Endothelial cell of umbilical vein (primary cell): ENCODE measurements at regions not wholly inside any gene's neighbourhood (a gene's known extent, or its start where the extent isn't known, plus 50 kb on each side); places are given as distances from the start of the nearest gene placed in this dataset.
"Not testable (repeated sequence)": the region's sequence is repeated elsewhere in the genome, so short reads cannot be mapped to it uniquely, and the experiment has no call there.

Experiments
- BruUV-seq: library from RNA; stranded (reverse); fragments of 400-500 nt; replicated peaks from 2 replicates; lab custom pipeline; 2021; lab: Mats Ljungman, UMichigan
- CTCF ChIA-PET: fragments of 300-600, 350-600 bp; sonication (Branson Sonifier 250); formaldehyde crosslinking; loops from one replicate; lab custom pipeline; 2021; ENCODE audit warnings: antibody characterized with exemption, inconsistent platforms; lab: Charles Lee
- POLR2A ChIA-PET: fragments of 300-600, 350-600 bp; sonication (Branson Sonifier 250); formaldehyde crosslinking; loops from one replicate; lab custom pipeline; 2021; ENCODE audit warnings: antibody characterized with exemption, inconsistent platforms; lab: Charles Lee
- DNase-seq: peaks from one replicate; pipeline ENCODE4 v3.0.0-alpha.2; 2011; ENCODE audit warnings: low read depth, low spot score
- FAIRE-seq: peaks from 2 replicates; lab custom pipeline; 2011; peaks lifted over from hg19 to GRCh38; lab: Jason Lieb, UNC
- H2AFZ ChIP-seq: 2 replicates; pipeline ENCODE4 v1.6.0; 2012; ENCODE audit warnings: low read depth, low read length, control low read depth, inconsistent platforms
- H3K27ac ChIP-seq: 2 replicates; pipeline ENCODE4 v1.5.1; 2011; ENCODE audit warnings: low read depth, mild to moderate bottlenecking, control low read depth, low read length, moderate library complexity; ENCODE audit not compliant: insufficient read depth
- H3K27me3 ChIP-seq, 2 experiments: 2 replicates each; pipeline versions ENCODE4 v1.6.0 to v1.6.1; 2011; ENCODE audit warnings: low read length in 2 of 2, mixed read lengths in 1 of 2; ENCODE audit not compliant: control insufficient read depth in 2 of 2, insufficient read depth in 2 of 2
- H3K36me3 ChIP-seq, 2 experiments: 2 replicates in 1 of 2; 3 replicates in 1 of 2; pipeline ENCODE4 v1.5.1; 2011; ENCODE audit warnings: low read length in 2 of 2, mild to moderate bottlenecking in 1 of 2, moderate library complexity in 1 of 2; ENCODE audit not compliant: control insufficient read depth in 2 of 2, insufficient read depth in 2 of 2; ENCODE audit errors: extremely low read depth in 1 of 2
- H3K4me1 ChIP-seq: 3 replicates; pipeline ENCODE4 v1.5.1; 2011; ENCODE audit warnings: mild to moderate bottlenecking, low read length; ENCODE audit not compliant: control insufficient read depth, insufficient read depth; ENCODE audit errors: extremely low read depth
- H3K4me2 ChIP-seq: 2 replicates; pipeline ENCODE4 v1.6.1; 2011; ENCODE audit warnings: low read length, control low read depth, mixed read lengths; ENCODE audit not compliant: insufficient read depth
- H3K4me3 ChIP-seq, 3 experiments: fragments of 200-600 bp in 1 of 3; sonication (generic), shearing (Covaris generic) in 1 of 3; replicated peaks in 1 of 3; 2 replicates each; pipeline ENCODE4 v1.5.1; 2011 to 2016; ENCODE audit warnings: control low read depth in 3 of 3, low read length in 3 of 3, mild to moderate bottlenecking in 2 of 3, inconsistent platforms in 1 of 3, low read depth in 1 of 3, moderate library complexity in 1 of 3; ENCODE audit not compliant: insufficient read depth in 1 of 3
- H3K79me2 ChIP-seq: 2 replicates; pipeline ENCODE4 v1.6.0; 2012; ENCODE audit warnings: low read length, inconsistent platforms; ENCODE audit not compliant: control insufficient read depth, insufficient read depth
- H3K9ac ChIP-seq: replicated peaks from 2 replicates; pipeline ENCODE3; 2011; ENCODE audit warnings: low read length, control low read depth; ENCODE audit not compliant: insufficient read depth; ENCODE audit errors: extremely low read depth
- H3K9me1 ChIP-seq: replicated peaks from 3 replicates; pipeline ENCODE4 v1.6.0; 2011; ENCODE audit warnings: mild to moderate bottlenecking, low read length; ENCODE audit not compliant: control insufficient read depth, insufficient read depth; ENCODE audit errors: extremely low read depth
- H3K9me3 ChIP-seq: replicated peaks from 2 replicates; pipeline ENCODE4 v1.5.1; 2012; ENCODE audit warnings: low read length, inconsistent platforms; ENCODE audit not compliant: control insufficient read depth, insufficient read depth
- H4K20me1 ChIP-seq: replicated peaks from 2 replicates; pipeline ENCODE3; 2011; ENCODE audit warnings: mild to moderate bottlenecking, low read length; ENCODE audit not compliant: control insufficient read depth, insufficient read depth; ENCODE audit errors: extremely low read depth
- CTCF ChIP-seq, 2 donors: IDR thresholded peaks; 1 replicate in 1 of 2; 2 replicates in 1 of 2; pipeline ENCODE4 v1.5.1; 2011; ENCODE audit warnings: low read length in 2 of 2, mild to moderate bottlenecking in 2 of 2, moderate library complexity in 2 of 2, control low read depth in 1 of 2, inconsistent platforms in 1 of 2, low read depth in 1 of 2; ENCODE audit not compliant: insufficient read depth in 1 of 2; ENCODE audit errors: extremely low read depth in 1 of 2
- EZH2 ChIP-seq: IDR thresholded peaks from 2 replicates; pipeline ENCODE4 v1.6.1; 2012; ENCODE audit warnings: borderline replicate concordance, low read depth, mild to moderate bottlenecking, moderate library complexity, low read length, inconsistent platforms; ENCODE audit not compliant: severe bottlenecking
- FOS ChIP-seq: IDR thresholded peaks from 2 replicates; pipeline ENCODE4 v1.6.1; 2011; ENCODE audit warnings: mild to moderate bottlenecking, low read length, moderate library complexity, borderline replicate concordance; ENCODE audit not compliant: insufficient read depth
- GATA2 ChIP-seq: IDR thresholded peaks from 2 replicates; pipeline ENCODE4 v1.7.0; 2011; ENCODE audit warnings: low read depth, mild to moderate bottlenecking, moderate library complexity, mixed read lengths, low read length; ENCODE audit not compliant: insufficient read length, insufficient read depth
- JUN ChIP-seq: IDR thresholded peaks from 2 replicates; pipeline ENCODE4 v1.6.1; 2011; ENCODE audit warnings: borderline replicate concordance, low read depth; ENCODE audit not compliant: insufficient read length, insufficient read depth
- MAX ChIP-seq: IDR thresholded peaks from 2 replicates; pipeline ENCODE4 v1.6.1; 2011; ENCODE audit not compliant: insufficient read depth, insufficient read length
- MYC ChIP-seq: IDR thresholded peaks from one replicate; pipeline ENCODE4 v1.6.1; 2011; ENCODE audit warnings: mild to moderate bottlenecking, low read depth, low read length
- POLR2A ChIP-seq: IDR thresholded peaks from 2 replicates; pipeline ENCODE4 v1.6.1; 2012; ENCODE audit warnings: low read depth, mild to moderate bottlenecking, control low read depth, low read length
- POLR2AphosphoS5 ChIP-seq: IDR thresholded peaks from 2 replicates; pipeline ENCODE4 v1.6.1; 2012; ENCODE audit warnings: low read depth, mild to moderate bottlenecking, control low read depth, low read length, moderate library complexity; ENCODE audit not compliant: insufficient read depth
- dilution Hi-C: fragments of 300-500 bp; cut with MboI; formaldehyde crosslinking; loops from one replicate; pipeline ENCODE4 v1.15.0; 2019; ENCODE audit warnings: low sequenced_read_pairs; ENCODE audit not compliant: extremely low pct_ligation_motif_present
- intact Hi-C: fragments of 100-400 bp; cut with micrococcal nuclease; formaldehyde crosslinking; loops from one replicate; pipeline ENCODE4 v1.10.0; 2022

GRCh38 chr3:11915621-11916424, 69.1 kb upstream of the TAMM41 start:
- TF ChIP-seq GATA2, result no peak
- TF ChIP-seq JUN, result no peak
- no peak for TF ChIP-seq POLR2AphosphoS5
- TF ChIP-seq MYC, result no peak
- no peak for TF ChIP-seq FOS
- no peak for TF ChIP-seq MAX
- no peak for TF ChIP-seq CTCF (IDR thresholded peaks at IDR 0.05; ENCODE audit: extremely low read depth in 1 of 2, insufficient read depth in 1 of 2, low read depth in 1 of 2, low read length in 2 of 2)
- no peak for TF ChIP-seq EZH2
- no peak for TF ChIP-seq POLR2A
- H2AFZ ChIP-seq, result no peak overlapping the region
- H3K4me3 ChIP-seq, result no peak overlapping the region
- H3K4me2 ChIP-seq, result no peak overlapping the region
- no peak overlapping the region for H3K27ac ChIP-seq
- FAIRE-seq (no peak), DNase-seq (no peak)
- no TSS peak for BruUV-seq
- CTCF ChIA-PET, result no interaction called here
- H4K20me1 ChIP-seq, result no peaks in the 10 kb centered on the region
- dilution Hi-C loops, result no loop called here
- intact Hi-C loops, result no loop called here
- H3K9ac ChIP-seq, result no peak overlapping the region
- no peaks in the 10 kb centered on the region for H3K27me3 ChIP-seq
- H3K36me3 ChIP-seq, result no peaks in the 10 kb centered on the region
- POLR2A ChIA-PET, result no interaction called here
- H3K9me1 ChIP-seq, result no peaks in the 10 kb centered on the region
- no peaks in the 10 kb centered on the region for H3K4me1 ChIP-seq
- no peaks in the 10 kb centered on the region for H3K79me2 ChIP-seq
- no peaks in the 10 kb centered on the region for H3K9me3 ChIP-seq

GRCh38 chr3:11916425-11916762, 69.7 kb upstream of the TAMM41 start:
- dilution Hi-C loops, H3K4me2 ChIP-seq: not testable (repeated sequence)

More at GRCh38 chr3:11916425-11916762, 69.7 kb upstream of the TAMM41 start:
- CTCF ChIA-PET, H3K4me1 ChIP-seq, POLR2A ChIA-PET, H3K9me1 ChIP-seq, intact Hi-C loops, H3K9me3 ChIP-seq, H3K27me3 ChIP-seq, H3K4me3 ChIP-seq, H3K27ac ChIP-seq, DNase-seq, H3K36me3 ChIP-seq, H2AFZ ChIP-seq, H4K20me1 ChIP-seq, H3K79me2 ChIP-seq, H3K9ac ChIP-seq, FAIRE-seq, BruUV-seq: not testable (repeated sequence)
